ENCODE measurements at regions not wholly inside any gene's neighbourhood (a gene's known extent, or its start where the extent isn't known, plus 50 kb on each side); places are given as distances from the start of the nearest gene placed in this dataset.

DNA sequence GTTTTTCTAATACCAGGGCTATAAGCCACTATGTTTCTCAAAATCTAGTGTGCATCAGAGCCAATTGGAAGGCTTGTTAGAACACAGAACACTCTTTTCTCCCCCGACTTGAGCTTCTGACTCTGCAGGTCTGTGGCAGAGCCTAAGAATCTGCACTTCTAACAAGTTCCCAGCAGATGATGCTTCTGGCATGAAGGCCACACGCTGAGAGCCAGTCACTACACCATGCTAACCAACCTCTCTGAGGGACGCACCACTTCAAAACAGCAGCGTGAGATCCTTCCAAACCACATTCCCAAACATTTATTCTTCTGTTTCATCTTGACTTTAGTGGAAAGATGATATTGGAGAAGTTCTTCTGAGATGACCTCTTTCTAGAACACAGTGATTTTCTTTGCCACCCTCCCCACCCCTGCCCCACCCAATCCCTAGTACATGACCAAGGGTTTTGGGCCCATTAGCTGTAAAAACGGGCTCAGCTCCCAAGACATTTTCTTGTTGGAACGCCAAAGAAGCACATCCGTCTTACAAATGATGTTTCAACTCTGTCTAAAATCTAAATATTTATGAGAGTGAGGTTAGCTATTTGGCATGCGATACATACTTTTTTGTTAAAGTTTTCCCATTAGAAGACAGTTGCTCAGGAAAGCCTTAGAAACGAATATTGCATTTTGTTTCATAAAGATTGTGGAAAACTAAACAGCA lies 391.9 kb downstream of the TMEM182 start:
- no peaks in the 10 kb centered on the region for H3K4me1 Mint-ChIP-seq (ENCODE audit: unreplicated experiment)
- TF ChIP-seq, protein P1, sequence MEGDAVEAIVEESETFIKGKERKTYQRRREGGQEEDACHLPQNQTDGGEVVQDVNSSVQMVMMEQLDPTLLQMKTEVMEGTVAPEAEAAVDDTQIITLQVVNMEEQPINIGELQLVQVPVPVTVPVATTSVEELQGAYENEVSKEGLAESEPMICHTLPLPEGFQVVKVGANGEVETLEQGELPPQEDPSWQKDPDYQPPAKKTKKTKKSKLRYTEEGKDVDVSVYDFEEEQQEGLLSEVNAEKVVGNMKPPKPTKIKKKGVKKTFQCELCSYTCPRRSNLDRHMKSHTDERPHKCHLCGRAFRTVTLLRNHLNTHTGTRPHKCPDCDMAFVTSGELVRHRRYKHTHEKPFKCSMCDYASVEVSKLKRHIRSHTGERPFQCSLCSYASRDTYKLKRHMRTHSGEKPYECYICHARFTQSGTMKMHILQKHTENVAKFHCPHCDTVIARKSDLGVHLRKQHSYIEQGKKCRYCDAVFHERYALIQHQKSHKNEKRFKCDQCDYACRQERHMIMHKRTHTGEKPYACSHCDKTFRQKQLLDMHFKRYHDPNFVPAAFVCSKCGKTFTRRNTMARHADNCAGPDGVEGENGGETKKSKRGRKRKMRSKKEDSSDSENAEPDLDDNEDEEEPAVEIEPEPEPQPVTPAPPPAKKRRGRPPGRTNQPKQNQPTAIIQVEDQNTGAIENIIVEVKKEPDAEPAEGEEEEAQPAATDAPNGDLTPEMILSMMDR (IDR thresholded peaks at IDR 0.05; ENCODE audit: unreplicated experiment) = no peak
- peaks cover 4% of the 10 kb centered on the region for H3K27me3 Mint-ChIP-seq (ENCODE audit: unreplicated experiment)
- no peak for DNase-seq (ENCODE audit: low spot score)
- no peaks in the 10 kb centered on the region for H3K36me3 Mint-ChIP-seq (ENCODE audit: low read depth, unreplicated experiment)
- no peak overlapping the region for H3K4me3 Mint-ChIP-seq (ENCODE audit: unreplicated experiment)
- H3K9me3 Mint-ChIP-seq (ENCODE audit: unreplicated experiment) = no peaks in the 10 kb centered on the region
- no peak overlapping the region for H3K27ac Mint-ChIP-seq (ENCODE audit: unreplicated experiment)

DNA sequence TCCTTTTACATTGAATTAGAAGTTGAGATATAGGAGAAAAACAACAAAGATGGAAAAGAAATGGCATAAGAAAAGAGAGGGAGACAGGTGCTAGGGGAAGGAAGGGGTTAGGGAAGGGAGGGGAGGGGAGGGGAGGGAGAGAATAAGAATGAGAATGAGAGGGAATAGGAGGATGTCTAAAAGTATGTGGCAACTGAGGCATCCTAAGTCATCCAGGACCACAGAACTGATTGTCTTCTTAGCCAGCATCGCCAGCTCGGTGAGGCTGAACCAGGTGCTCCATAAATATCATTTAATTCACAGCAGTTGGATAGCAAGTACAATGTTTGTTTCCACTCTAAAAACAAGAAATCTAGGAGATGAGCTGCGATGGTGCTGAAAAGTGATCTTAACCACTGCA lies 393.5 kb downstream of the TMEM182 start:
- TF ChIP-seq, protein P1 (IDR thresholded peaks at IDR 0.05; ENCODE audit: unreplicated experiment) = no peak
- no peaks in the 10 kb centered on the region for H3K36me3 Mint-ChIP-seq (ENCODE audit: low read depth, unreplicated experiment)
- peaks cover 4% of the 10 kb centered on the region for H3K27me3 Mint-ChIP-seq (ENCODE audit: unreplicated experiment)

DNA sequence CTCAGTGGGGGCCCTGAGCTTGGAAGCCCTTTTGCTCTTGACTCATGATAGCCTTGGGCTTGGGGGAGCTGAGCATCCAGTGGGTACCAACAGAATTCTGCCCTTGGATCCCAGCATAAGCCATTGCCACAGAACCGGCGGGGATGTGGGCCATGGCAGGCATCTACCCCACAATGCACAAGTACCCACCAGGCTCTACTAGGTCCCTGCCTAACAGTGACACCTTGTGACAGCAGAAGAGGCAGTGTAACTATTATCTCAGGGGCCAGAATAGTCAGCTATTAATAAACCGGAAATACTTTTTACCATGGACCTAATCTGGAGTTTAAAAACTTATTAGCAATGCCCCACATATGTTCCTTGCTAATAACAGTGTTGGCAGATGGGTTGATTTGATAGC lies 397.2 kb downstream of the TMEM182 start:
- Mint-ChIP-seq H3K4me1 (ENCODE audit: unreplicated experiment) (peaks cover 8% of the 10 kb centered on the region), H3K9me3 (ENCODE audit: unreplicated experiment) (no peaks in the 10 kb centered on the region), H3K4me3 (ENCODE audit: unreplicated experiment) (no peak overlapping the region), H3K27ac (ENCODE audit: unreplicated experiment) (no peak overlapping the region), H3K36me3 (ENCODE audit: low read depth, unreplicated experiment) (no peaks in the 10 kb centered on the region), H3K27me3 (ENCODE audit: unreplicated experiment) (peaks cover 2% of the 10 kb centered on the region)
- TF ChIP-seq, protein P1 (IDR thresholded peaks at IDR 0.05; ENCODE audit: unreplicated experiment) = no peak
- no peak for DNase-seq (ENCODE audit: low spot score)

More for the DNA sequence above, 393.5 kb downstream of the TMEM182 start:
- no peak for DNase-seq (ENCODE audit: low spot score)
- Mint-ChIP-seq H3K4me1 (ENCODE audit: unreplicated experiment) (no peaks in the 10 kb centered on the region), H3K9me3 (ENCODE audit: unreplicated experiment) (no peaks in the 10 kb centered on the region), H3K27ac (ENCODE audit: unreplicated experiment) (no peak overlapping the region), H3K4me3 (ENCODE audit: unreplicated experiment) (no peak overlapping the region)

DNA sequence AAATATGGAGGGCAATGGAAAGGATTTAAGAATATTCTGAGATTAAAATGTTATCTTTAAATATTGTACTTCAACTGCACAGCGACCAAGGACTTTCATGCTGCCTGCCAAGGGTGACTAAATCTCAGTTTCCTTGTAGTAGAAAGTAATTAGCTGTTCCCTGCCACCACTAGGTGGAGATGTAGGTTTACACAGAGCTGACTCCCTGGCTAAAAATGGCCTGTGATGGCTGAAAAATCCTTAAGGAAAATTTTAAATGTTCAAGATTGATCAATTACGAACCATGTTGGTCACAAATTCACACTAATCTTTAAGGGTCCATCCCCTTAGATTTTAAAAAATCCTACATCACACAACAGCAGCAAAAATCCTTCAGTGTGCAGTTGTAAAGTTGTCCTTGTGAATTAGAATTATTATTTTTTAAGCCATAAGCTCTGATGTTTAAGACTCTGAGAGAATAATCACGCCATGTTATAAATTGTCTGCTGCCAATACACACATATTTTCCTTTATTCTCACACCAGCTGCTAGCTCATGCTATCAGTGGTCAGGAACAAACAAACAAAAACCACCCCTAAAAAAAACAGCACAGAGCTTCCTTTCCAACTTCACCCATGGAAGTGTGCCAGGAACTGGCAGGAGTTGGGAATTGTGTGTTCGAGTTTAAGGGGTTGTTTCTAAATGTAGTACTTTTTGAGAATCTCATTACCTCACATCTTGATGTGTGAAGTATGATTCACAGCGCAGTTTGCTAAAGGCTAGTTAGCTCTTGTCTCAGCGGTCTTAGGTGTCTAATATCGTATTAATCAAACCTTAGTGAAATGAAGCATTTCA lies 399.8 kb downstream of the TMEM182 start:
- no peaks in the 10 kb centered on the region for H3K27me3 Mint-ChIP-seq (ENCODE audit: unreplicated experiment)
- H3K36me3 Mint-ChIP-seq (ENCODE audit: low read depth, unreplicated experiment) = no peaks in the 10 kb centered on the region
- H3K4me1 Mint-ChIP-seq (ENCODE audit: unreplicated experiment) = peaks cover 8% of the 10 kb centered on the region
- no peaks in the 10 kb centered on the region for H3K9me3 Mint-ChIP-seq (ENCODE audit: unreplicated experiment)
- DNase-seq (ENCODE audit: low spot score) = peak; percentile 40
- TF ChIP-seq, protein P1 (IDR thresholded peaks at IDR 0.05; ENCODE audit: unreplicated experiment) = peak; percentile 73
- no peak overlapping the region for H3K4me3 Mint-ChIP-seq (ENCODE audit: unreplicated experiment)
- H3K27ac Mint-ChIP-seq (ENCODE audit: unreplicated experiment) = peak overlapping the region; percentile 28

DNA sequence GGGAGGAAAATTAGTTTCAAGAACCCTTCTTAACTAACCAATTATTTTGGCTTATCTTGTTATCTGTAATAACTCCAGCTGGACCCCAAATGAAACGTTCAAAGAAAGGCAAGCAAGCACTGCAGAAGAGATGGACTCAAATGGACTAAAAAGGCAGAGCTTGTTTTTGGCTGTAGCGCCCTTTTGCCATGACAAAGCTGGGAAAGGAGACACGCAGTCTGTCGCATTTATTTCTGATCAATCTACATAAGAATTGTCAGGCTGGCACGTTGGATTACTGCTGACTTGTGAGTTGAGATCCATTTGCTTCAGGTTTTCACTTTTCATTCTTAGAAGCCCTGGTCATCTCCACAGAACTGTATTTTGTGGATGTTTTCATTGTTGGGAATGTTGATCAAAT lies 402.9 kb downstream of the TMEM182 start:
- TF ChIP-seq, protein P1 (IDR thresholded peaks at IDR 0.05; ENCODE audit: unreplicated experiment) = no peak
- no peaks in the 10 kb centered on the region for H3K9me3 Mint-ChIP-seq (ENCODE audit: unreplicated experiment)
- peaks cover 8% of the 10 kb centered on the region for H3K4me1 Mint-ChIP-seq (ENCODE audit: unreplicated experiment)
- no peak for DNase-seq (ENCODE audit: low spot score)
- H3K27ac Mint-ChIP-seq (ENCODE audit: unreplicated experiment) = no peak overlapping the region
- no peaks in the 10 kb centered on the region for H3K36me3 Mint-ChIP-seq (ENCODE audit: low read depth, unreplicated experiment)
- H3K4me3 Mint-ChIP-seq (ENCODE audit: unreplicated experiment) = no peak overlapping the region
- H3K27me3 Mint-ChIP-seq (ENCODE audit: unreplicated experiment) = no peaks in the 10 kb centered on the region
